T-helper 1 cell treated with Interleukin-12 subunit alpha and Interleukin-12 subunit beta and Interleukin-4 antibody, amounts not matched to agents 30 μg/mL and 1 μg/mL, for 36 hours (primary cell): ENCODE measurements at regions not wholly inside any gene's neighbourhood (a gene's known extent, or its start where the extent isn't known, plus 50 kb on each side); places are given as distances from the start of the nearest gene placed in this dataset.

Source experiments
- H3K27ac Mint-ChIP-seq: one replicate; pipeline ENCODE4 v1.8.0; 2021; ENCODE audit warnings: mild to moderate bottlenecking, mixed read lengths
- H3K27me3 Mint-ChIP-seq: one replicate; pipeline ENCODE4 v1.8.0; 2021; ENCODE audit warnings: low read depth, mixed read lengths
- H3K36me3 Mint-ChIP-seq: one replicate; pipeline ENCODE4 v1.8.0; 2021; ENCODE audit warnings: low read depth, mixed read lengths
- H3K4me1 Mint-ChIP-seq: one replicate; pipeline ENCODE4 v1.8.0; 2021; ENCODE audit warnings: low read depth, mixed read lengths
- H3K4me3 Mint-ChIP-seq: one replicate; pipeline ENCODE4 v1.8.0; 2021; ENCODE audit warnings: mild to moderate bottlenecking, moderate library complexity, mixed read lengths
- H3K9me3 Mint-ChIP-seq: one replicate; pipeline ENCODE4 v1.8.0; 2021; ENCODE audit warnings: mixed read lengths

- Mint-ChIP-seq H3K27ac (no peak overlapping the region), H3K36me3 (no peaks in the 10 kb centered on the region), H3K4me3 (no peak overlapping the region), H3K9me3 (peaks cover 10% of the 10 kb centered on the region), H3K4me1 (no peaks in the 10 kb centered on the region), H3K27me3 (no peaks in the 10 kb centered on the region)
These were observed 1028.1 kb upstream of the EEF2KMT start for GRCh38 chr16:6125483-6126259.

DNA sequence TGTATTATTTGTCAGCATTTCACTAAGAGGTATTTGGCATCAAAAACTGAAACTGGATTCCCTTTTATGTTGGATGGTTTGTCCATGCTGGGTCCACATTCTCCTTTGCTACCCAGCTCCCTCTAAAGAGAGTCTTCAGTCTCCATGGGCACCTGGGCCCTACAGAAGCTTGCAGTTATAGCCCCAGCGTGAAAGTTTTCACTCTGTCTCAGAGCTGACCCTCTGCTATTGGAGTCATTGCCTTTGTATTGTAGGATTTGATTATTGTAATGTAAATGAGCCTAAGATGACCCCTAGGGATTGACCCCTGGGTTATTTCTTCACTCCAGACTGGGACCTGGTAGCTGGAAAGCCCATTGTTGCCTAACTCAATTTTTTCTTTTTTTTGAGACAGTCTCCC is 1026.5 kb upstream of the EEF2KMT start:
- no peaks in the 10 kb centered on the region for H3K4me1 Mint-ChIP-seq
- H3K4me3 Mint-ChIP-seq: no peak overlapping the region
- H3K27me3 Mint-ChIP-seq: no peaks in the 10 kb centered on the region
- H3K9me3 Mint-ChIP-seq: peaks cover 11% of the 10 kb centered on the region
- no peak overlapping the region for H3K27ac Mint-ChIP-seq
- H3K36me3 Mint-ChIP-seq: no peaks in the 10 kb centered on the region

DNA sequence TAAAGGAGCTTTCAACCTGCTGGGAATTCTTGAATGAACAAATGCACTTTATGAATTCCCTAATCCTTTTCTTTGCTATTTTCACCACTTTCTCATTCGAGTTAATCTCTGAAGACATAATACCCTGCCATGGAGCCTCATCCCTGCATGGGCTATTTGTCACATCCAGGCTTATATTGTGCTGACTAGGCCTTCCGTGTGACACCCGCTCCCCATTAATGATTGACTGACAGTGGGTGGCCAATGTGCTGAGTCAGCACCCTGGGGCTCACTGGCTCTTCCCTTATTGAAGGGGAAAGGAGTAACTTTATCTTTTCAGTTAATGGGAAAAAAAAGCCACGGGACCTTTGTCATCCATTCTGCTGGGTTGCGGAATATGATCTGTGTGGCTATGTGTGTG is 1024.8 kb upstream of the EEF2KMT start:
- Mint-ChIP-seq H3K27me3 (no peaks in the 10 kb centered on the region), H3K36me3 (no peaks in the 10 kb centered on the region), H3K27ac (no peak overlapping the region), H3K4me3 (no peak overlapping the region), H3K9me3 (peaks cover 11% of the 10 kb centered on the region), H3K4me1 (no peaks in the 10 kb centered on the region)

DNA sequence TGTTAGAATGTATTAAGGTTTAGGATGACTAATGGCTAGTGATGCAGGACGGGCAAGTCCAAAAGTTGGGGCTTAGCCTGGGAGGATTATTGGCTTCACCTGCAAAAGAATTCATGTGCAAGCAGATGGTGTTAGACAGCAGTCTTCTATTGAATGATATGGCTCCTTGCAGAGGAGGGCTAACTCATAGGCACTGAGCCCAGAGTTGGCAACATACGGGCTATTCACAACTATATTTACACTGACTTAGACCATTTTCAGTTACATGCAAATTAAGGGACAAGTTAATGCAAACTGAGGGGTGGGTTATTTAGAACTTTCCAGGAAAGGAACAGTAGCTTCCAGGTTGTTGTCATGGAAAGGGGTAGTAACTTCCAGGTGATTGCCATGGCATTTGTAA is 1017.1 kb upstream of the EEF2KMT start:
- Mint-ChIP-seq H3K27me3 (no peaks in the 10 kb centered on the region), H3K4me3 (no peak overlapping the region), H3K9me3 (no peaks in the 10 kb centered on the region), H3K4me1 (no peaks in the 10 kb centered on the region), H3K27ac (no peak overlapping the region), H3K36me3 (no peaks in the 10 kb centered on the region)

- no peak overlapping the region for H3K4me3 Mint-ChIP-seq
- H3K27me3 Mint-ChIP-seq: no peaks in the 10 kb centered on the region
- H3K4me1 Mint-ChIP-seq: no peaks in the 10 kb centered on the region
- H3K36me3 Mint-ChIP-seq: no peaks in the 10 kb centered on the region
- H3K9me3 Mint-ChIP-seq: no peaks in the 10 kb centered on the region
- H3K27ac Mint-ChIP-seq: no peak overlapping the region
These were observed 1016.2 kb upstream of the EEF2KMT start for GRCh38 chr16:6113749-6114148.

- Mint-ChIP-seq H3K9me3 (no peaks in the 10 kb centered on the region), H3K4me1 (no peaks in the 10 kb centered on the region), H3K27ac (no peak overlapping the region)
These were observed 1015.1 kb upstream of the EEF2KMT start for GRCh38 chr16:6112700-6113099.

GRCh38 chr16:6111390-6111789 is 1013.8 kb upstream of the EEF2KMT start:
- no peaks in the 10 kb centered on the region for H3K27me3 Mint-ChIP-seq
- peaks cover 5% of the 10 kb centered on the region for H3K9me3 Mint-ChIP-seq
- H3K36me3 Mint-ChIP-seq: no peaks in the 10 kb centered on the region
- H3K27ac Mint-ChIP-seq: no peak overlapping the region
- H3K4me1 Mint-ChIP-seq: no peaks in the 10 kb centered on the region
- H3K4me3 Mint-ChIP-seq: no peak overlapping the region

More at GRCh38 chr16:6112700-6113099, 1015.1 kb upstream of the EEF2KMT start:
- H3K36me3 Mint-ChIP-seq: no peaks in the 10 kb centered on the region
- no peaks in the 10 kb centered on the region for H3K27me3 Mint-ChIP-seq
- no peak overlapping the region for H3K4me3 Mint-ChIP-seq

- Mint-ChIP-seq H3K9me3 (peaks cover 5% of the 10 kb centered on the region), H3K27me3 (no peaks in the 10 kb centered on the region), H3K4me3 (no peak overlapping the region), H3K27ac (no peak overlapping the region), H3K36me3 (no peaks in the 10 kb centered on the region), H3K4me1 (no peaks in the 10 kb centered on the region)
These were observed 1012.8 kb upstream of the EEF2KMT start for GRCh38 chr16:6110346-6110745.

DNA sequence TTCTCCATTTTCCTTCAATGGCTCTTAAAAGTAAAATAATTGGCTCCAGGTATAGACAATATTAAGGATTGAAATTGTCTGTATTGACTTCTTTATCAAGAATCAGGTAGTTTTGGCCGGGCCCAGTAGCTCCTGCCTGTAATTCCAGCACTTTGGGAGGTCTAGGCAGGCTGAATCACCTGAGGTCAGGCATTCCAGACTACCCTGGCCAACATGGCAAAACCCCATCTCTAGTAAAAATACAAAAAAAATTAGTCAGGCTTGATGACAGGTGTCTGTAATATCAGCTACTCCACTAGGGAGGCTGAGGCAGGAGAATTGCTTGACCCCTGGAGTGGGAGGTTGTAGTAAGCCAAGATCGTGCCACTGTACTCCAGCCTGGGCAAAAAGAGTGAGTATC is 1008.5 kb upstream of the EEF2KMT start:
- Mint-ChIP-seq H3K27me3 (no peaks in the 10 kb centered on the region), H3K36me3 (no peaks in the 10 kb centered on the region), H3K9me3 (peaks cover 11% of the 10 kb centered on the region), H3K27ac (no peak overlapping the region), H3K4me1 (no peaks in the 10 kb centered on the region), H3K4me3 (no peak overlapping the region)

DNA sequence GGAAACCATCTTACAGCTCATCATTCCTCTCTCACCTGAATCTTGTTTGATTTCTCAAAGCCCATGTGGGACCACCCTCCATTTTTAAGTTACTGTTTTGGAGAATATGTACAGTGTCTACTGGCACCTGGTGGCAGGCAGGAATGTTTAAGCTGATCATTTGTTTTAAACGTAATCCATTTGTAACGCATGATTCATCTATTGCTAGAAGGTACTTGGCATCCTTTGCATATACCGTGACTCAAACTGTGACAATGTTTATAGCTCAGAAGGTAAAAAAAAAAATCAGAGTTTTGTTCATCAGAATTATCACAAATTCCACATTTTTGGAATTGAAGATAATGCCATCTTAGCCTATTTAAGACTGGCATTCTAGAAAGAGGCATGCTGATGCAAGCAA is 1007.5 kb upstream of the EEF2KMT start:
- Mint-ChIP-seq H3K27ac (no peak overlapping the region), H3K4me1 (no peaks in the 10 kb centered on the region), H3K4me3 (no peak overlapping the region), H3K27me3 (no peaks in the 10 kb centered on the region), H3K36me3 (no peaks in the 10 kb centered on the region), H3K9me3 (peaks cover 11% of the 10 kb centered on the region)

DNA sequence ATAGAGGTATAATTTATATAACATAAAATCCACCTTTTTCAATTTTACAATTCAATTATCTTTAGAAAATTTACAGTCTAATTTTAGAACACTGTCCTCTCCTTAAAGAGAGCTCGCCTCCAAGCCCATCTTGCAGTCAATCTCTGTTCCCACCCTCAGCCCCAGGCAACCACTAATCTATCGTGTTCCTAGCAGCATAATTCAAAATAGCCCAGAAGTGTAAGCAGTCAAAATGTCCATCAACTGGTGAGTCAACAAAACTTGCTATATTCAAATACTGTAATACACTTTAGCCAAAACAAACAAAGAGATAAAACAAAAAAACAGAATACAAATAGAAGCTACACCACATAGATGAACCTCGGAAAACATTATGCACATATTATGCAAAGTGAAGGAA is 1006.8 kb upstream of the EEF2KMT start:
- Mint-ChIP-seq H3K27ac (no peak overlapping the region), H3K27me3 (no peaks in the 10 kb centered on the region), H3K4me3 (no peak overlapping the region), H3K36me3 (no peaks in the 10 kb centered on the region), H3K9me3 (peaks cover 11% of the 10 kb centered on the region), H3K4me1 (no peaks in the 10 kb centered on the region)

DNA sequence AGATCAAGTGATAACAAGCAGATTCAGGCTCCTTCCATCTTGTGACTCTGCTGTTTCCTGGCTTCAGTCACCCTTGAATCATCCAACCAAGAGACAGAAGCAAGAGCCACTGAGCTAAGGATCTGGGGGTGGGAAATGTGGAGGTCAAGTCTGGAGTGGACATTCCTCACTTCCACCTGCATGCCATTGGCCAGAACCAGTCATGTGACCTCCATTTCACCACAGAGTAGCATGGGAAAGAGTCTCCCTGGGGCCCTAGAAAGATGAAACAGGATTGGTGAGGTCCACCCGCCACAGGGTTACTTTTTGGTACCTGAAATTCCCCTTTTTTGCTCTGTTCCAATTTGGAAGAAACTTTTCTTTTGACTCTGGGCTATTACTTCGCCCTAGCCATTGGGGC is 1006.0 kb upstream of the EEF2KMT start:
- Mint-ChIP-seq H3K4me3 (no peak overlapping the region), H3K4me1 (no peaks in the 10 kb centered on the region), H3K36me3 (no peaks in the 10 kb centered on the region), H3K27me3 (no peaks in the 10 kb centered on the region), H3K9me3 (peaks cover 16% of the 10 kb centered on the region), H3K27ac (no peak overlapping the region)

- H3K27me3 Mint-ChIP-seq: no peaks in the 10 kb centered on the region
- H3K4me3 Mint-ChIP-seq: no peak overlapping the region
- H3K27ac Mint-ChIP-seq: no peak overlapping the region
- no peaks in the 10 kb centered on the region for H3K36me3 Mint-ChIP-seq
- peaks cover 27% of the 10 kb centered on the region for H3K9me3 Mint-ChIP-seq
- no peaks in the 10 kb centered on the region for H3K4me1 Mint-ChIP-seq
These were observed 1001.5 kb upstream of the EEF2KMT start for GRCh38 chr16:6099102-6099501.

GRCh38 chr16:6096931-6097670 is 999.5 kb upstream of the EEF2KMT start:
- no peak overlapping the region for H3K27ac Mint-ChIP-seq
- peaks cover 28% of the 10 kb centered on the region for H3K9me3 Mint-ChIP-seq
- no peak overlapping the region for H3K4me3 Mint-ChIP-seq
- no peaks in the 10 kb centered on the region for H3K36me3 Mint-ChIP-seq
- no peaks in the 10 kb centered on the region for H3K27me3 Mint-ChIP-seq
- no peaks in the 10 kb centered on the region for H3K4me1 Mint-ChIP-seq

DNA sequence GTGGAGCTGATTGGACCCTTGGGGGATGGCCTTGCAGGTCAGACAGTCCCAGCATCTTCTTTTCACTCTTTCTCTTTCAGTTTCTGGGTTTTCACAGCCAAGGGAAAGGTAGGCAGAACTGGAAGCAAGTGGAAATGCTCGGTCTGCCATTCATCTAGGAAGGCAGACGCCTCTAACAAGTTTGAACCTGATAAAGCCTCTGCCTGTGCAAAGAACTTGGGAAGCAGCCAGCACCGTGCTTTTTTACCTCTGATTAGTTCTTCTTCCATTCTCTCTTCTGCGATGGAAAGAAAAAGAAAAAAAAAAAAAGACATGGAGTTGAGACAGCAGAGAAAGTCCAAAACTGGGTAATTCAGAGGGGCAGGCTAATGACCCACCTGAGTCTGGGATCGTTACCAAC is 997.8 kb upstream of the EEF2KMT start:
- H3K36me3 Mint-ChIP-seq: no peaks in the 10 kb centered on the region
- H3K9me3 Mint-ChIP-seq: peaks cover 39% of the 10 kb centered on the region
- no peak overlapping the region for H3K27ac Mint-ChIP-seq
- H3K4me3 Mint-ChIP-seq: no peak overlapping the region
- no peaks in the 10 kb centered on the region for H3K27me3 Mint-ChIP-seq
- no peaks in the 10 kb centered on the region for H3K4me1 Mint-ChIP-seq
